ENCODE measurements at regions not wholly inside any gene's neighbourhood (a gene's known extent, or its start where the extent isn't known, plus 50 kb on each side); places are given as distances from the start of the nearest gene placed in this dataset.

GRCh38 chr1:219732814-219733491 lies 120.0 kb upstream of the ZC3H11B start:
- TF ChIP-seq EZH2phosphoT487 (IDR thresholded peaks at IDR 0.05; ENCODE audit: insufficient read depth, low read depth): no peak
- TF ChIP-seq EZH2 (IDR thresholded peaks at IDR 0.05; ENCODE audit: insufficient read depth, poor library complexity, severe bottlenecking): no peak
